ENCODE measurements at regions not wholly inside any gene's neighbourhood (a gene's known extent, or its start where the extent isn't known, plus 50 kb on each side); places are given as distances from the start of the nearest gene placed in this dataset.

DNA sequence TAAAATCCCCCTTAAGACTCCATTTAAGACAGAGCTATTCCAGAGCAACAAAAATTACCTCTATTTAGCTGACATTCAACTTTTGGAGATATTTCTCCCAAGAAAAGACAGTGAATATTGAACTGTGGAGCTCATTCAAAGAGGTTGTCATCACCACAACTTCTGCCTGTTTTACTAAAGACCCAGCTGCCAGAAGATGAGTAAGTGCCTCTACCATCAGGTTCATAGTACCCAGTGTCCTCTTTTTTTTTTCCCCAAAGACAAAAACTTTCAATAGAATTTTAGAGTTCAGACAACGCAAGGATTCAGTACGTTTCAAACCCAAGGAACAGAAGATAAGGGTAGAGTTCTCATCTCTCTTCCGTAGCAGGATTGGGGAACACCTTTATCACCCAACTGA lies 461.3 kb downstream of the BCAT1 start:
- H3K4me2 ChIP-seq (ENCODE audit: low read depth, low read length, poor library complexity, severe bottlenecking): no peak overlapping the region
- H2AFZ ChIP-seq (ENCODE audit: low read depth, low read length, severe bottlenecking): no peak overlapping the region
- H3K4me3 ChIP-seq (ENCODE audit: insufficient read depth, low read length, poor library complexity, severe bottlenecking): no peak overlapping the region
- TF ChIP-seq EZH2phosphoT487 (conservative IDR thresholded peaks at IDR 0.05; ENCODE audit: low read length): no peak
- TF ChIP-seq, protein P1, sequence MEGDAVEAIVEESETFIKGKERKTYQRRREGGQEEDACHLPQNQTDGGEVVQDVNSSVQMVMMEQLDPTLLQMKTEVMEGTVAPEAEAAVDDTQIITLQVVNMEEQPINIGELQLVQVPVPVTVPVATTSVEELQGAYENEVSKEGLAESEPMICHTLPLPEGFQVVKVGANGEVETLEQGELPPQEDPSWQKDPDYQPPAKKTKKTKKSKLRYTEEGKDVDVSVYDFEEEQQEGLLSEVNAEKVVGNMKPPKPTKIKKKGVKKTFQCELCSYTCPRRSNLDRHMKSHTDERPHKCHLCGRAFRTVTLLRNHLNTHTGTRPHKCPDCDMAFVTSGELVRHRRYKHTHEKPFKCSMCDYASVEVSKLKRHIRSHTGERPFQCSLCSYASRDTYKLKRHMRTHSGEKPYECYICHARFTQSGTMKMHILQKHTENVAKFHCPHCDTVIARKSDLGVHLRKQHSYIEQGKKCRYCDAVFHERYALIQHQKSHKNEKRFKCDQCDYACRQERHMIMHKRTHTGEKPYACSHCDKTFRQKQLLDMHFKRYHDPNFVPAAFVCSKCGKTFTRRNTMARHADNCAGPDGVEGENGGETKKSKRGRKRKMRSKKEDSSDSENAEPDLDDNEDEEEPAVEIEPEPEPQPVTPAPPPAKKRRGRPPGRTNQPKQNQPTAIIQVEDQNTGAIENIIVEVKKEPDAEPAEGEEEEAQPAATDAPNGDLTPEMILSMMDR (IDR thresholded peaks at IDR 0.05; ENCODE audit: insufficient read depth, low read length, poor library complexity, severe bottlenecking): no peak
- no peaks in the 10 kb centered on the region for H3K36me3 ChIP-seq (ENCODE audit: low read length)
- H4K20me1 ChIP-seq (ENCODE audit: low read depth, low read length): no peaks in the 10 kb centered on the region
- no peaks in the 10 kb centered on the region for H3K9me2 ChIP-seq (replicated peaks; ENCODE audit: insufficient read depth, low read length)
- H3K27ac ChIP-seq (ENCODE audit: low read depth, low read length): no peak overlapping the region
- no peaks in the 10 kb centered on the region for H3F3A ChIP-seq (ENCODE audit: insufficient read depth)
- no peaks in the 10 kb centered on the region for H3K9me3 ChIP-seq (ENCODE audit: insufficient read depth, low read length)
- no peaks in the 10 kb centered on the region for H3K79me2 ChIP-seq (ENCODE audit: insufficient read depth, low read length)
- H3K27me3 ChIP-seq (ENCODE audit: low read length): no peaks in the 10 kb centered on the region
- H3K9ac ChIP-seq (ENCODE audit: low read length): no peak overlapping the region

DNA sequence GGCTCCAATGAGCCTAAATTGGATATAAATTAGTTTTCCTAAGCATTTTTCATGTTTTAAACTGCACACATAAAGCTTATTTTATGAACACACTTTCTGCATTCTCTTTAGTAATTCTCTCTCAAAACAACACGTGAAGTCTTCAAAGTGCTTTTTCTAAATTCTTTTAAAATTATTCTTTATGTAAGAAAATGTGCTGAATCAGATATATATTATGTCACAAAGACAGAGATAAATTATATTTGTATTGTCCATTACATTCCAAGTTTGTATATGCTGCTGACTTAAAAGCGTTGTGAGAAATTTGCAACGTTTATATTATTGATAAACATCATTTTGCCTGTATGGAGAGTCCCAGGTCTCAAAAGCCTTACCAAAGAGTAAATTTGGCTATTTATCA lies 465.2 kb downstream of the BCAT1 start:
- Histone ChIP-seq H3K9me3 (ENCODE audit: insufficient read depth, low read length) (no peaks in the 10 kb centered on the region), H3K27ac (ENCODE audit: low read depth, low read length) (no peak overlapping the region), H3K27me3 (ENCODE audit: low read length) (no peaks in the 10 kb centered on the region), H3F3A (ENCODE audit: insufficient read depth) (no peaks in the 10 kb centered on the region), H4K20me1 (ENCODE audit: low read depth, low read length) (no peaks in the 10 kb centered on the region), H3K9ac (ENCODE audit: low read length) (no peak overlapping the region), H3K4me2 (ENCODE audit: low read depth, low read length, poor library complexity, severe bottlenecking) (no peak overlapping the region), H3K36me3 (ENCODE audit: low read length) (no peaks in the 10 kb centered on the region), H3K79me2 (ENCODE audit: insufficient read depth, low read length) (no peaks in the 10 kb centered on the region), H3K9me2 (replicated peaks; ENCODE audit: insufficient read depth, low read length) (no peaks in the 10 kb centered on the region), H3K4me3 (ENCODE audit: insufficient read depth, low read length, poor library complexity, severe bottlenecking) (no peak overlapping the region), H2AFZ (ENCODE audit: low read depth, low read length, severe bottlenecking) (no peak overlapping the region)
- TF ChIP-seq, protein P1 (IDR thresholded peaks at IDR 0.05; ENCODE audit: insufficient read depth, low read length, poor library complexity, severe bottlenecking): no peak

DNA sequence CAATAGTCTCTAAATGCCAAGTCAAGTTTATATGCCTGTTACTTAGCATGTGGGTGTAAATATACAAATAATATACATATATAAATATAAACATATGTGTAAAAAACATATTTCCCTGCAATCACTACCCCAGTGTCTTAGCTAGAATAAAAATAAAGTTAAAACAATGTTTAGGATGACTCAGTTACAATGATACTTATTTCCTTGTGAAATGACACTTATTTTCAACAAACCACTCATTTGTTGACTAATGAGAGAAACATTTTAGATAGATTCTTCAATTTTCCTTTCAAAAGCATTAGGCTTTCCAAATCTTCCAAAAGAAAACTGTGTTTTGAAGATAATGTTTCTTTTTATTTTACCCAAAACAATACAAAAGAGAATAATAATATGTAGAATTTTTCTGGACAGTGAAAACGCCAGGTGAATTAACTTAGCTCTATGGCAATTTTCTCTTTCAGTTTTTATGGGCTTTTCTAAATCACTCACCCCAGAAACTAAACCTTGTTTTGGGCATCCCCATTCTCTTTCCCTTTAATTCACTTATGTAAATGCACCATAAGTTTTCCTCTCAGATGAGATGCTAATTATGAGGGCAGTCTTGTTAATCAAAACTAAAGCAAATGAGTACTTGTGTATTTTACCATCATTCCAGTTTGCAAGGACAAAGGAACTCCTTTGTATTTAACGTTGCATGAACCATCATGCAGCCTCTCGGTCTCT lies 465.9 kb downstream of the BCAT1 start:
- H4K20me1 ChIP-seq (ENCODE audit: low read depth, low read length): no peaks in the 10 kb centered on the region
- H3K9ac ChIP-seq (ENCODE audit: low read length): no peak overlapping the region
- no peak overlapping the region for H3K4me3 ChIP-seq (ENCODE audit: insufficient read depth, low read length, poor library complexity, severe bottlenecking)
- H3K36me3 ChIP-seq (ENCODE audit: low read length): no peaks in the 10 kb centered on the region
- H3K79me2 ChIP-seq (ENCODE audit: insufficient read depth, low read length): no peaks in the 10 kb centered on the region
- H3K9me2 ChIP-seq (replicated peaks; ENCODE audit: insufficient read depth, low read length): no peaks in the 10 kb centered on the region
- TF ChIP-seq EZH2phosphoT487 (conservative IDR thresholded peaks at IDR 0.05; ENCODE audit: low read length): no peak
- TF ChIP-seq, protein P1 (IDR thresholded peaks at IDR 0.05; ENCODE audit: insufficient read depth, low read length, poor library complexity, severe bottlenecking): no peak
- no peaks in the 10 kb centered on the region for H3F3A ChIP-seq (ENCODE audit: insufficient read depth)
- no peak overlapping the region for H3K4me2 ChIP-seq (ENCODE audit: low read depth, low read length, poor library complexity, severe bottlenecking)
- no peak overlapping the region for H3K27ac ChIP-seq (ENCODE audit: low read depth, low read length)
- no peaks in the 10 kb centered on the region for H3K27me3 ChIP-seq (ENCODE audit: low read length)
- no peaks in the 10 kb centered on the region for H3K9me3 ChIP-seq (ENCODE audit: insufficient read depth, low read length)
- no peak overlapping the region for H2AFZ ChIP-seq (ENCODE audit: low read depth, low read length, severe bottlenecking)
